Activated T-cell treated with anti-CD3 and anti-CD28 coated beads, Interleukin-2, amount 50 U/mL, for 24 hours (primary cell): ENCODE measurements at regions not wholly inside any gene's neighbourhood (a gene's known extent, or its start where the extent isn't known, plus 50 kb on each side); places are given as distances from the start of the nearest gene placed in this dataset.

ENCODE experiments used
- DNase-seq: peaks from one replicate; pipeline ENCODE4 v3.0.0-alpha.2; 2020
- H3K27ac Mint-ChIP-seq: 2 replicates; pipeline ENCODE4 v1.8.0; 2020; ENCODE audit warnings: mild to moderate bottlenecking, mixed read lengths
- H3K27me3 Mint-ChIP-seq: 2 replicates; pipeline ENCODE4 v1.8.0; 2020; ENCODE audit warnings: mixed read lengths
- H3K36me3 Mint-ChIP-seq: 2 replicates; pipeline ENCODE4 v1.8.0; 2020; ENCODE audit warnings: low read depth, mixed read lengths
- H3K4me1 Mint-ChIP-seq: 2 replicates; pipeline ENCODE4 v1.8.0; 2020; ENCODE audit warnings: low read depth, mixed read lengths
- H3K4me3 Mint-ChIP-seq: 2 replicates; pipeline ENCODE4 v1.8.0; 2020; ENCODE audit warnings: mild to moderate bottlenecking, moderate library complexity, mixed read lengths
- H3K9me3 Mint-ChIP-seq: 2 replicates; pipeline ENCODE4 v1.8.0; 2020; ENCODE audit warnings: mixed read lengths

GRCh38 chr10:78313048-78313381 is 279.4 kb downstream of the RPS24 start:
- Mint-ChIP-seq H3K27me3 (peaks cover 5% of the 10 kb centered on the region), H3K27ac (no peak overlapping the region), H3K36me3 (no peaks in the 10 kb centered on the region), H3K9me3 (no peaks in the 10 kb centered on the region), H3K4me3 (no peak overlapping the region), H3K4me1 (no peaks in the 10 kb centered on the region)
- no peak for DNase-seq

- DNase-seq = no peak
- H3K4me3 Mint-ChIP-seq = no peak overlapping the region
- H3K4me1 Mint-ChIP-seq = no peaks in the 10 kb centered on the region
- no peaks in the 10 kb centered on the region for H3K36me3 Mint-ChIP-seq
- H3K27me3 Mint-ChIP-seq = peaks cover 5% of the 10 kb centered on the region
- no peak overlapping the region for H3K27ac Mint-ChIP-seq
- H3K9me3 Mint-ChIP-seq = no peaks in the 10 kb centered on the region
Observed at GRCh38 chr10:78313636-78314035, 280.0 kb downstream of the RPS24 start.

GRCh38 chr10:78314651-78315050 is 281.0 kb downstream of the RPS24 start:
- no peak for DNase-seq
- Mint-ChIP-seq H3K4me3 (no peak overlapping the region), H3K27ac (no peak overlapping the region), H3K27me3 (peaks cover 5% of the 10 kb centered on the region), H3K36me3 (no peaks in the 10 kb centered on the region), H3K9me3 (no peaks in the 10 kb centered on the region), H3K4me1 (no peaks in the 10 kb centered on the region)

- H3K36me3 Mint-ChIP-seq = no peaks in the 10 kb centered on the region
- no peak overlapping the region for H3K27ac Mint-ChIP-seq
- no peak for DNase-seq
- H3K9me3 Mint-ChIP-seq = no peaks in the 10 kb centered on the region
- H3K4me1 Mint-ChIP-seq = peaks cover 14% of the 10 kb centered on the region
- no peak overlapping the region for H3K4me3 Mint-ChIP-seq
- H3K27me3 Mint-ChIP-seq = peaks cover 5% of the 10 kb centered on the region
Observed at GRCh38 chr10:78316451-78316931, 282.8 kb downstream of the RPS24 start.

GRCh38 chr10:78318305-78318704 is 284.6 kb downstream of the RPS24 start:
- Mint-ChIP-seq H3K27ac (no peak overlapping the region), H3K4me3 (no peak overlapping the region), H3K9me3 (no peaks in the 10 kb centered on the region), H3K36me3 (no peaks in the 10 kb centered on the region), H3K27me3 (no peaks in the 10 kb centered on the region), H3K4me1 (peaks cover 17% of the 10 kb centered on the region)
- no peak for DNase-seq

GRCh38 chr10:78319371-78319770 is 285.7 kb downstream of the RPS24 start:
- no peak for DNase-seq
- Mint-ChIP-seq H3K27ac (no peak overlapping the region), H3K27me3 (no peaks in the 10 kb centered on the region)

GRCh38 chr10:78319841-78320240 is 286.2 kb downstream of the RPS24 start:
- H3K4me3 Mint-ChIP-seq = no peak overlapping the region
- peaks cover 18% of the 10 kb centered on the region for H3K4me1 Mint-ChIP-seq
- peaks cover 5% of the 10 kb centered on the region for H3K9me3 Mint-ChIP-seq
- peak overlapping the region; percentile 38 for H3K27ac Mint-ChIP-seq
- no peaks in the 10 kb centered on the region for H3K27me3 Mint-ChIP-seq
- no peak for DNase-seq
- H3K36me3 Mint-ChIP-seq = no peaks in the 10 kb centered on the region

More at GRCh38 chr10:78319371-78319770, 285.7 kb downstream of the RPS24 start:
- Mint-ChIP-seq H3K9me3 (peaks cover under 1% of the 10 kb centered on the region), H3K36me3 (no peaks in the 10 kb centered on the region), H3K4me3 (no peak overlapping the region), H3K4me1 (peaks cover 18% of the 10 kb centered on the region)

GRCh38 chr10:78320506-78320905 is 286.8 kb downstream of the RPS24 start:
- no peak for DNase-seq
- peak overlapping the region; percentile 38 for H3K27ac Mint-ChIP-seq
- no peak overlapping the region for H3K4me3 Mint-ChIP-seq
- peaks cover 9% of the 10 kb centered on the region for H3K9me3 Mint-ChIP-seq
- H3K27me3 Mint-ChIP-seq = no peaks in the 10 kb centered on the region
- H3K4me1 Mint-ChIP-seq = peaks cover 18% of the 10 kb centered on the region
- H3K36me3 Mint-ChIP-seq = no peaks in the 10 kb centered on the region

GRCh38 chr10:78321000-78321399 is 287.3 kb downstream of the RPS24 start:
- peaks cover 19% of the 10 kb centered on the region for H3K4me1 Mint-ChIP-seq
- H3K36me3 Mint-ChIP-seq = peaks cover under 1% of the 10 kb centered on the region
- no peaks in the 10 kb centered on the region for H3K27me3 Mint-ChIP-seq
- H3K9me3 Mint-ChIP-seq = peaks cover 10% of the 10 kb centered on the region
- DNase-seq = no peak
- no peak overlapping the region for H3K4me3 Mint-ChIP-seq
- peak overlapping the region; percentile 9 for H3K27ac Mint-ChIP-seq

GRCh38 chr10:78321500-78321899 is 287.8 kb downstream of the RPS24 start:
- H3K27ac Mint-ChIP-seq = no peak overlapping the region
- H3K27me3 Mint-ChIP-seq = no peaks in the 10 kb centered on the region

GRCh38 chr10:78326372-78326771 is 292.7 kb downstream of the RPS24 start:
- Mint-ChIP-seq H3K36me3 (peaks cover 7% of the 10 kb centered on the region), H3K4me1 (peaks cover 9% of the 10 kb centered on the region), H3K27me3 (peaks cover 7% of the 10 kb centered on the region), H3K9me3 (peaks cover 23% of the 10 kb centered on the region), H3K4me3 (no peak overlapping the region), H3K27ac (no peak overlapping the region)
- DNase-seq = no peak

More at GRCh38 chr10:78321500-78321899, 287.8 kb downstream of the RPS24 start:
- peaks cover 22% of the 10 kb centered on the region for H3K4me1 Mint-ChIP-seq
- H3K4me3 Mint-ChIP-seq = no peak overlapping the region
- H3K36me3 Mint-ChIP-seq = peaks cover 5% of the 10 kb centered on the region
- DNase-seq = no peak
- peaks cover 15% of the 10 kb centered on the region for H3K9me3 Mint-ChIP-seq

GRCh38 chr10:78327778-78328591 is 294.3 kb downstream of the RPS24 start:
- H3K4me3 Mint-ChIP-seq = no peak overlapping the region
- peaks cover 9% of the 10 kb centered on the region for H3K4me1 Mint-ChIP-seq
- H3K36me3 Mint-ChIP-seq = peaks cover 7% of the 10 kb centered on the region
- peaks cover 8% of the 10 kb centered on the region for H3K27me3 Mint-ChIP-seq
- no peak overlapping the region for H3K27ac Mint-ChIP-seq
- DNase-seq = no peak
- peaks cover 23% of the 10 kb centered on the region for H3K9me3 Mint-ChIP-seq

- Mint-ChIP-seq H3K4me1 (peaks cover 4% of the 10 kb centered on the region), H3K9me3 (peaks cover 23% of the 10 kb centered on the region), H3K27ac (no peak overlapping the region), H3K27me3 (peaks cover 8% of the 10 kb centered on the region), H3K4me3 (no peak overlapping the region), H3K36me3 (peaks cover 7% of the 10 kb centered on the region)
- DNase-seq = no peak
Observed at GRCh38 chr10:78328592-78329404, 295.1 kb downstream of the RPS24 start.

- Mint-ChIP-seq H3K27me3 (peaks cover 8% of the 10 kb centered on the region), H3K4me1 (peaks cover 4% of the 10 kb centered on the region), H3K9me3 (peaks cover 14% of the 10 kb centered on the region), H3K36me3 (peaks cover 7% of the 10 kb centered on the region), H3K27ac (no peak overlapping the region), H3K4me3 (no peak overlapping the region)
- DNase-seq = no peak
Observed at GRCh38 chr10:78330884-78331283, 297.2 kb downstream of the RPS24 start.
